Stomach (tissue), 8 donors: ENCODE measurements at regions not wholly inside any gene's neighbourhood (a gene's known extent, or its start where the extent isn't known, plus 50 kb on each side); places are given as distances from the start of the nearest gene placed in this dataset.

Experiments
- DNase-seq, 2 donors: peaks; one replicate each; pipeline versions ENCODE4 v3.0.0 to v3.0.0-alpha.2; 2013 to 2019
- H3K27ac ChIP-seq, 5 donors: fragments of 200-600 bp in 4 of 5; sonication (generic) in 4 of 5; one replicate each; pipeline ENCODE4 v1.5.1; 2013 to 2019; ENCODE audit warnings: mild to moderate bottlenecking in 1 of 5, moderate library complexity in 1 of 5
- H3K27me3 ChIP-seq, 3 donors: fragments of 200-600 bp; sonication (generic); one replicate each; pipeline ENCODE4 v1.5.1; 2017 to 2019; ENCODE audit warnings: mixed run types in 1 of 3
- H3K36me3 ChIP-seq, 4 donors: fragments of 200-600 bp; sonication (generic); 1 replicate in 3 of 4; 2 replicates in 1 of 4; pipeline ENCODE4 v1.5.1; 2016 to 2019
- H3K4me1 ChIP-seq, 4 donors: fragments of 200-600 bp; sonication (generic); one replicate each; pipeline ENCODE4 v1.5.1; 2016 to 2019
- H3K4me3 ChIP-seq, 4 donors: fragments of 200-600 bp; sonication (generic) in 3 of 4; one replicate each; pipeline ENCODE4 v1.5.1; 2016 to 2019; ENCODE audit warnings: mild to moderate bottlenecking in 1 of 4
- H3K9me3 ChIP-seq, 4 donors: fragments of 200-600 bp; sonication (generic); one replicate each; pipeline ENCODE4 v1.5.1; 2016 to 2019
- CTCF ChIP-seq, 7 experiments: fragments of 450-650 bp in 4 of 7; fragments of 200-600 bp in 3 of 7; sonication (generic) in 3 of 7; IDR thresholded peaks; one replicate each; pipeline ENCODE4 v1.5.1; 2016 to 2019; ENCODE audit warnings: antibody characterized with exemption in 7 of 7, control low read depth in 2 of 7, mild to moderate bottlenecking in 1 of 7
- EP300 ChIP-seq: sonication (generic); formaldehyde crosslinking; IDR thresholded peaks from one replicate; pipeline ENCODE4 v1.6.1; 2017; ENCODE audit warnings: antibody characterized with exemption
- POLR2A ChIP-seq, 4 donors: fragments of 450-650 bp; IDR thresholded peaks; one replicate each; pipeline ENCODE4 v1.6.1; 2016; ENCODE audit warnings: antibody characterized with exemption in 4 of 4, control low read depth in 2 of 4, mild to moderate bottlenecking in 1 of 4, moderate library complexity in 1 of 4
- POLR2AphosphoS5 ChIP-seq, 3 donors: sonication (generic); formaldehyde crosslinking; IDR thresholded peaks; one replicate each; pipeline ENCODE4 v1.6.1; 2016; ENCODE audit warnings: antibody characterized with exemption in 3 of 3
- WGBS, 5 donors: extraction: QIAGEN DNeasy Blood & Tissue Kit in 3 of 5; methylation state at CpG; one replicate each; pipeline versions ENCODE4 v1.1.5 to v1.1.7; 2013 to 2018; 5-methylcytosine and 5-hydroxymethylcytosine counted together
- intact Hi-C: fragments of 100-400 bp; cut with DNase I; formaldehyde crosslinking; loops from one replicate; pipeline ENCODE4 v1.15.1; 2023; ENCODE audit warnings: low total_unique reads
- donor health status: healthy with polysubstance abuse.
- donor health status: Bipolar disorder and iron deficiency.
- donor health status: healthy.

DNA sequence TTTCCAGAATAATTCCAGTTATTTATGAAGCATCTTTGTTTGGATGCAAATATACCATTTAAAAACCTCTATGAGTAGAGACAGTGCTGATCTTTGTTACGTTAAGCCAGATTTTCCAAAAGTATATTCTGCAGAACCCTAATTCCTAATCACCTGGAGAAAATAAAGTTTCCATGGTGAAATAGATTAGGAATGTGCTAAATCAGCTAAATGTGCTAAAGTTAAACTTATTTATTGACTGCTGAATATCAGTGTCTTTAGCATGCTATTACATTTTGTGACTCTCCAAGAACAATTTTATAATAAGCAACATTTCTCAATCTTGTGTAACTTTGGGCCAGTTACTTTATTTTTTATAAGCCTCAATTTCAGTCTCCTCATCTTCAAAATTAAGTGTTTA, 196.3 kb upstream of the NFIA start:
- no peak for DNase-seq
- no peaks in the 10 kb centered on the region for H3K36me3 ChIP-seq
- no peaks in the 10 kb centered on the region for H3K9me3 ChIP-seq
- no peaks in the 10 kb centered on the region for H3K4me1 ChIP-seq
- no peak overlapping the region for H3K4me3 ChIP-seq
- no peaks in the 10 kb centered on the region for H3K27me3 ChIP-seq
- no peak overlapping the region for H3K27ac ChIP-seq
- no peak for TF ChIP-seq POLR2AphosphoS5 (IDR thresholded peaks at IDR 0.05)
- no peak for TF ChIP-seq EP300
- no peak for TF ChIP-seq CTCF (IDR thresholded peaks at IDR 0.05)
- TF ChIP-seq POLR2A (IDR thresholded peaks at IDR 0.05): no peak
- intact Hi-C loops: no loop called here
- 89 to 94% (median 92%) methylated on average over 1 of the region's 1 CpG for WGBS, 5 donors

- Histone ChIP-seq H3K4me3 (no peak overlapping the region), H3K4me1 (no peaks in the 10 kb centered on the region), H3K9me3 (no peaks in the 10 kb centered on the region), H3K27ac (no peak overlapping the region), H3K27me3 (no peaks in the 10 kb centered on the region), H3K36me3 (no peaks in the 10 kb centered on the region)
- TF ChIP-seq CTCF (IDR thresholded peaks at IDR 0.05) (no peak), POLR2A (IDR thresholded peaks at IDR 0.05) (no peak)
- WGBS, 5 donors: 92 to 97% (median 95%) methylated on average over 2 of the region's 2 CpGs
- DNase-seq: no peak
- intact Hi-C loops: no loop called here
Measured at GRCh38 chr1:60880202-60880601, 202.2 kb upstream of the NFIA start.

DNA sequence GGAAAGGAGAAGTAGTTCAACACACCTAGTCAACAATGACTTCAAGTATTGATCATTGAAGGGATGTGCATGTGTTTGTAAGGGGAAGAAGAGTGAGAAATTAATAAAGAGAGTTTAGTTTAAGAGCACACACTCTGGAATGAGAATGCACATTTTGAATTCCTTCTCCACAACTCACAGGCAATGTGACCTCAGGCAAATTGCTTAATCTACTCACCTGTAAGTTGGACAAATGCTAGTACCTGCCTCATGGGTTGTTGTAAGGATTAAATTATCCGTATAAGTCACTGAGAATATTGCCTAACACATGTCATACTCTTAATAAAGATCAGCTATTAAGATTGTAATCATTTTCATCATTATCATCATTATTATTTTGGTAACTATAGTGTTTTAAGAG, 204.0 kb upstream of the NFIA start:
- intact Hi-C loops: no loop called here
- no peak overlapping the region for H3K27ac ChIP-seq
- no peaks in the 10 kb centered on the region for H3K36me3 ChIP-seq
- no peak for DNase-seq
- no peaks in the 10 kb centered on the region for H3K27me3 ChIP-seq
- H3K4me1 ChIP-seq: no peaks in the 10 kb centered on the region
- 4 to 88% (median 77%) methylated on average over 1 of the region's 1 CpG for WGBS, 5 donors
- TF ChIP-seq CTCF (IDR thresholded peaks at IDR 0.05) (no peak), POLR2A (IDR thresholded peaks at IDR 0.05) (no peak), EP300 (no peak), POLR2AphosphoS5 (IDR thresholded peaks at IDR 0.05) (no peak)
- no peak overlapping the region for H3K4me3 ChIP-seq
- no peaks in the 10 kb centered on the region for H3K9me3 ChIP-seq

- DNase-seq: no peak
- TF ChIP-seq EP300 (no peak), POLR2A (IDR thresholded peaks at IDR 0.05) (no peak), POLR2AphosphoS5 (IDR thresholded peaks at IDR 0.05) (no peak), CTCF (IDR thresholded peaks at IDR 0.05) (no peak)
Measured at GRCh38 chr1:60877376-60877775, 205.0 kb upstream of the NFIA start.

GRCh38 chr1:60876952-60877351, 205.4 kb upstream of the NFIA start:
- no peak for DNase-seq
- Histone ChIP-seq H3K9me3 (no peaks in the 10 kb centered on the region), H3K27ac (no peak overlapping the region), H3K4me1 (no peaks in the 10 kb centered on the region), H3K27me3 (no peaks in the 10 kb centered on the region), H3K36me3 (no peaks in the 10 kb centered on the region), H3K4me3 (no peak overlapping the region)
- WGBS, 5 donors: 70 to 88% (median 82%) methylated on average over 1 of the region's 1 CpG
- intact Hi-C loops: no loop called here
- TF ChIP-seq POLR2AphosphoS5 (IDR thresholded peaks at IDR 0.05) (no peak), POLR2A (IDR thresholded peaks at IDR 0.05) (no peak), CTCF (IDR thresholded peaks at IDR 0.05) (no peak), EP300 (no peak)

More at GRCh38 chr1:60877376-60877775, 205.0 kb upstream of the NFIA start:
- no peak overlapping the region for H3K27ac ChIP-seq
- no peaks in the 10 kb centered on the region for H3K4me1 ChIP-seq
- H3K4me3 ChIP-seq: no peak overlapping the region
- H3K9me3 ChIP-seq: no peaks in the 10 kb centered on the region
- H3K27me3 ChIP-seq: no peaks in the 10 kb centered on the region
- intact Hi-C loops: no loop called here
- 87 to 92% (median 90%) methylated on average over 6 of the region's 6 CpGs for WGBS, 5 donors
- H3K36me3 ChIP-seq: no peaks in the 10 kb centered on the region
